Smooth muscle cell (in vitro differentiated cells): ENCODE measurements at regions not wholly inside any gene's neighbourhood (a gene's known extent, or its start where the extent isn't known, plus 50 kb on each side); places are given as distances from the start of the nearest gene placed in this dataset.

Experiments used
- DNase-seq: peaks from one replicate; lab custom pipeline; 2025; ENCODE audit not compliant: unreplicated experiment; lab: John Stamatoyannopoulos, UW
- H2AFZ ChIP-seq: fragments of 200-600 bp; sonication (generic); 2 replicates; pipeline ENCODE4 v1.6.0; 2016; ENCODE audit warnings: antibody characterized with exemption, low read depth, mild to moderate bottlenecking
- H3F3A ChIP-seq: fragments of 200-600 bp; sonication (generic); 2 replicates; pipeline ENCODE4 v1.6.0; 2017; ENCODE audit warnings: antibody characterized with exemption, low read depth
- H3K27ac ChIP-seq: fragments of 200-600 bp; sonication (generic); 2 replicates; pipeline ENCODE4 v1.5.1; 2016; ENCODE audit warnings: low read depth, mild to moderate bottlenecking
- H3K27me3 ChIP-seq: fragments of 200-600 bp; sonication (generic); 2 replicates; pipeline ENCODE4 v1.6.1; 2016; ENCODE audit warnings: low read depth, mild to moderate bottlenecking
- H3K36me3 ChIP-seq: fragments of 200-600 bp; sonication (generic); 2 replicates; pipeline ENCODE4 v1.5.1; 2016; ENCODE audit warnings: low read depth
- H3K4me1 ChIP-seq: fragments of 200-600 bp; sonication (generic); 2 replicates; pipeline ENCODE4 v1.5.1; 2016; ENCODE audit warnings: low read depth
- H3K4me2 ChIP-seq: fragments of 200-600 bp; sonication (generic); 2 replicates; pipeline ENCODE4 v1.6.0; 2016; ENCODE audit warnings: mild to moderate bottlenecking
- H3K4me3 ChIP-seq: fragments of 200-600 bp; sonication (generic); 2 replicates; pipeline ENCODE4 v1.5.1; 2016; ENCODE audit warnings: mild to moderate bottlenecking
- H3K79me2 ChIP-seq: fragments of 200-600 bp; sonication (generic); 2 replicates; pipeline ENCODE4 v1.6.0; 2016; ENCODE audit warnings: low read depth, mild to moderate bottlenecking
- H3K9ac ChIP-seq: fragments of 200-600 bp; sonication (generic); 2 replicates; pipeline ENCODE4 v1.6.0; 2016; ENCODE audit warnings: low read depth
- H3K9me3 ChIP-seq: fragments of 200-600 bp; sonication (generic); replicated peaks from 2 replicates; pipeline ENCODE4 v1.5.1; 2016; ENCODE audit warnings: low read depth
- H4K20me1 ChIP-seq: fragments of 200-600 bp; sonication (generic); 2 replicates; pipeline ENCODE4 v1.6.0; 2016; ENCODE audit warnings: low read depth
- CTCF ChIP-seq: fragments of 200-600 bp; sonication (generic); IDR thresholded peaks from 2 replicates; pipeline ENCODE4 v1.5.1; 2017; ENCODE audit warnings: borderline replicate concordance, mild to moderate bottlenecking, antibody characterized with exemption; ENCODE audit not compliant: insufficient read depth, poor library complexity, severe bottlenecking
- WGBS: methylation state at CpG from one replicate; pipeline ENCODE4 v1.1.7; 2016; ENCODE audit warnings: low lambda C conversion rate; 5-methylcytosine and 5-hydroxymethylcytosine counted together

DNA sequence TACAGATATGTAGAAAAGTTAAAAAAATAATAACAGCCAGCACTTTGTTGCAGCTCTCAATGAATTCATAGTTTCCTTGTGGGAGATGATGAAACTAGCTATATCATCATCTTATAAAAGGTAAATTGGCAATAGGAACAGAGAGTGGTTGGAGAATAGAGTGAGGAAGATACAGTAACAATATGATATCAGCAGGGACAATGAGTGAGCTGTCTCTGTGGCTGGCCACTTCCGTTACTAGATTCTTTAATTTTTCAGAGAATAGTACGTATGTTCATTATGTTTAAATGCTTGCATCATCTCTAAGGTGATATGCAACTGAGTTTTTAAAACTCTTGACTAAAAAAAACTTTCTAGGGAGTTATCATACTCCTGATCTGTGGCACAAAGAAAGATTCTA, 1006.2 kb upstream of the FLRT2 start:
- H3K4me1 ChIP-seq: no peaks in the 10 kb centered on the region
- no peaks in the 10 kb centered on the region for H3K9me3 ChIP-seq
- no peaks in the 10 kb centered on the region for H3F3A ChIP-seq
- H2AFZ ChIP-seq: no peak overlapping the region
- H3K4me3 ChIP-seq: no peak overlapping the region
- no peaks in the 10 kb centered on the region for H3K27me3 ChIP-seq
- no peak overlapping the region for H3K27ac ChIP-seq
- H3K79me2 ChIP-seq: no peaks in the 10 kb centered on the region
- no peak for DNase-seq
- WGBS: 90% methylated on average over 2 of the region's 2 CpGs
- no peaks in the 10 kb centered on the region for H4K20me1 ChIP-seq
- no peak for TF ChIP-seq CTCF
- H3K36me3 ChIP-seq: no peaks in the 10 kb centered on the region
- H3K4me2 ChIP-seq: no peak overlapping the region
- H3K9ac ChIP-seq: no peak overlapping the region

- no peaks in the 10 kb centered on the region for H3K9me3 ChIP-seq
These were observed 1002.2 kb upstream of the FLRT2 start for GRCh38 chr14:84527706-84528105.

DNA sequence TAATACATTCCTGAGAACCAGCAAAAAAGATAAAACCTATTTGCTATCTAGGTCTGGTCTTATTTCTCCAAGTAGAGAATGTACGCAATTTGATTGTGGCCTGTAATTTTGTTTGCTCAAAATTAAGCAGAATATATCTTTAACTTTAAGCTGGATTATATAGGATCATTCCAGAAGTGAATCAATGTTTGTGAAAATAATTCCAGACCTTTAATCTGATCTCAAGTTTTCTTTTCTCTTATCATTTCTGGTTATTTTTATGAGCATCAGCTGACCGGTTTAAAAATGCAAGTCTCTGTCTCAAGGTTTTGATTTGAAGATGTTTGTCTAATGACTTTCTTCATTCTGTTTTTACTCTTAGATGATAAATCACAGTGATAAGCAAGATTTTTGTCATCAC, 997.9 kb upstream of the FLRT2 start:
- no peaks in the 10 kb centered on the region for H3K9me3 ChIP-seq
- H4K20me1 ChIP-seq: no peaks in the 10 kb centered on the region
- H3K4me2 ChIP-seq: peak overlapping the region; percentile 68
- WGBS: 18% methylated on average over 2 of the region's 2 CpGs
- no peaks in the 10 kb centered on the region for H3K79me2 ChIP-seq
- no peaks in the 10 kb centered on the region for H3K4me1 ChIP-seq
- H3F3A ChIP-seq: no peaks in the 10 kb centered on the region
- no peak overlapping the region for H3K4me3 ChIP-seq
- H2AFZ ChIP-seq: no peak overlapping the region
- H3K27ac ChIP-seq: no peak overlapping the region
- H3K27me3 ChIP-seq: no peaks in the 10 kb centered on the region
- no peak for DNase-seq
- TF ChIP-seq CTCF: no peak
- H3K36me3 ChIP-seq: no peaks in the 10 kb centered on the region
- H3K9ac ChIP-seq: no peak overlapping the region

More at GRCh38 chr14:84527706-84528105, 1002.2 kb upstream of the FLRT2 start:
- no peaks in the 10 kb centered on the region for H3K27me3 ChIP-seq
- no peaks in the 10 kb centered on the region for H3K79me2 ChIP-seq
- H3K36me3 ChIP-seq: no peaks in the 10 kb centered on the region
- no peaks in the 10 kb centered on the region for H3F3A ChIP-seq
- H4K20me1 ChIP-seq: no peaks in the 10 kb centered on the region
- H2AFZ ChIP-seq: no peak overlapping the region
- no peak overlapping the region for H3K27ac ChIP-seq
- H3K9ac ChIP-seq: no peak overlapping the region
- 92% methylated on average over 3 of the region's 3 CpGs for WGBS
- no peak overlapping the region for H3K4me2 ChIP-seq
- H3K4me3 ChIP-seq: no peak overlapping the region
- no peak for TF ChIP-seq CTCF
- no peaks in the 10 kb centered on the region for H3K4me1 ChIP-seq
- DNase-seq: no peak

DNA sequence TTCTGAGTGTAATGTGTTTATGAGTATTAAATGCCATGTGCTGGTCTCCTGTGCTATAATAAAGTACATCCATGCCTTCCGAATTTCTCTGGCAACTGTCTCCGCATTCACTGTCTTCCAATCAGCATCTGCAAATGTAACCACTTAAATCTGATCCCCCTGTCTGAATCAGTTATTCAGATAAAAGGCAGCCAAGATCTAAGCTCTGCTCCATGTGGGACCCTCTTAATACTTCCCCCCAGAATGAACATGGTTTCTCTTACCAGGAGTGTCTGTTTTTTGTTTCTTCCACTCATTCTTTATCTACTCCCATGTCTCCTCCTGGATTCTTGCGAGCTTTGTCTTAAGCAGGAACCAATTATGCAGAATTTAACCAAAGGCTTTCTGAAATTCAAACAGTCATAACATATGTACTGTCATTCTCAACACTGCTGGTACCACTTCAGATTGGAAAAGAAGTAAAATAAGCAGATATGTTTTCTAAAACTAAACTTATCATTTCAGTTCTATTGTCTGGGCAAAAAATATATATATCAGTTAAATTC, 996.7 kb upstream of the FLRT2 start:
- H3K27me3 ChIP-seq: no peaks in the 10 kb centered on the region
- peak overlapping the region; percentile 25 for H3K27ac ChIP-seq
- TF ChIP-seq CTCF: no peak
- H3K4me3 ChIP-seq: no peak overlapping the region
- no peaks in the 10 kb centered on the region for H3K9me3 ChIP-seq
- H3K4me2 ChIP-seq: peak overlapping the region; percentile 68
- H3K79me2 ChIP-seq: no peaks in the 10 kb centered on the region
- no peaks in the 10 kb centered on the region for H3K4me1 ChIP-seq
- H4K20me1 ChIP-seq: no peaks in the 10 kb centered on the region
- no peaks in the 10 kb centered on the region for H3F3A ChIP-seq
- H3K36me3 ChIP-seq: no peaks in the 10 kb centered on the region
- no peak overlapping the region for H3K9ac ChIP-seq
- DNase-seq: no peak
- WGBS: 11% methylated on average over 3 of the region's 3 CpGs
- H2AFZ ChIP-seq: no peak overlapping the region
